ENCODE measurements at regions not wholly inside any gene's neighbourhood (a gene's known extent, or its start where the extent isn't known, plus 50 kb on each side); places are given as distances from the start of the nearest gene placed in this dataset.

DNA sequence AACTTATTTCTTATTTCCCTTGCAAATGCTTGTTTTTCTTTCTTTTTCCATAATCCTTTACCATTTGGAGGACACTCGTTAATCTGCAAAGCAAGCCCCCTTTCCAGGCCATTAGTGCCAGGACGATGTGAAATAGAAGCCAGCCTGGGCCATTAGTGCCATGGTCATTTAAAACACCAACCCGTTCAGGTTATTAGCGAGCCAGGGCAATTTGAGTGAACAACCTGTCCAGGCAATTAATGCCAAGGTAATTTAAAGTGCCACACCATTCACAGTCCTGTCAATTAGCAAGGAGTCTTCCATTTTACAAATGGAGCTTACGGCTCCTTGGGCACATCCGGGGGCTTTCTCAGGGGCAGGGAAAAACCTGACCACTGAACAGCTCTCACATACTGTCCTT is 370.6 kb downstream of the HRH4 start:
- no peak for DNase-seq
- intact Hi-C loops (cut with DNase I), result no loop called here
- H3K36me3 ChIP-seq (replicated peaks in 1 of 2), result no peaks in the 10 kb centered on the region
- no peak overlapping the region for H3K4me3 ChIP-seq
- no peaks in the 10 kb centered on the region for H3K9me3 ChIP-seq (replicated peaks in 1 of 3)
- peaks cover 3% of the 10 kb centered on the region for H3K27me3 ChIP-seq
- TF ChIP-seq CTCF (IDR thresholded peaks at IDR 0.05), result no peak
- no peak for TF ChIP-seq POLR2A (IDR thresholded peaks at IDR 0.05)
- H3K27ac ChIP-seq, result no peak overlapping the region
- no peaks in the 10 kb centered on the region for H3K4me1 ChIP-seq (replicated peaks in 1 of 2)
- WGBS, 4 donors, result 82 to 91% (median 87%) methylated on average over 6 of the region's 6 CpGs

- H3K27me3 ChIP-seq, result peaks cover 3% of the 10 kb centered on the region
- H3K27ac ChIP-seq, result no peak overlapping the region
- WGBS, 4 donors, result 26 to 32% (median 30%) methylated on average over 11 of the region's 11 CpGs
- H3K9me3 ChIP-seq (replicated peaks in 1 of 3), result no peaks in the 10 kb centered on the region
- no peak overlapping the region for H3K4me3 ChIP-seq
- H3K36me3 ChIP-seq (replicated peaks in 1 of 2), result no peaks in the 10 kb centered on the region
- no peak for DNase-seq
- intact Hi-C loops (cut with DNase I), result no loop called here
- no peaks in the 10 kb centered on the region for H3K4me1 ChIP-seq (replicated peaks in 1 of 2)
- TF ChIP-seq CTCF (IDR thresholded peaks at IDR 0.05), result no peak
- TF ChIP-seq POLR2A (IDR thresholded peaks at IDR 0.05), result no peak
These were observed 371.6 kb downstream of the HRH4 start for GRCh38 chr18:24831871-24832665.

- DNase-seq, result no peak
- intact Hi-C loops (cut with DNase I), result no loop called here
- H3K4me3 ChIP-seq, result no peak overlapping the region
- no peaks in the 10 kb centered on the region for H3K4me1 ChIP-seq (replicated peaks in 1 of 2)
- H3K27ac ChIP-seq, result no peak overlapping the region
- no peaks in the 10 kb centered on the region for H3K9me3 ChIP-seq (replicated peaks in 1 of 3)
- no peaks in the 10 kb centered on the region for H3K36me3 ChIP-seq (replicated peaks in 1 of 2)
- H3K27me3 ChIP-seq, result peaks cover 3% of the 10 kb centered on the region
- no peak for TF ChIP-seq POLR2A (IDR thresholded peaks at IDR 0.05)
- TF ChIP-seq CTCF (IDR thresholded peaks at IDR 0.05), result no peak
- 50 to 86% (median 65%) methylated on average over 1 of the region's 1 CpG for WGBS, 4 donors
These were observed 375.3 kb downstream of the HRH4 start for GRCh38 chr18:24835751-24836150.

- no peaks in the 10 kb centered on the region for H3K4me1 ChIP-seq (replicated peaks in 1 of 2)
- no peak for DNase-seq
- no peak overlapping the region for H3K27ac ChIP-seq
- peaks cover 3% of the 10 kb centered on the region for H3K27me3 ChIP-seq
- H3K36me3 ChIP-seq (replicated peaks in 1 of 2), result no peaks in the 10 kb centered on the region
- no peaks in the 10 kb centered on the region for H3K9me3 ChIP-seq (replicated peaks in 1 of 3)
- no peak overlapping the region for H3K4me3 ChIP-seq
- TF ChIP-seq POLR2A (IDR thresholded peaks at IDR 0.05), result no peak
- no peak for TF ChIP-seq CTCF (IDR thresholded peaks at IDR 0.05)
- 44 to 59% (median 49%) methylated on average over 3 of the region's 3 CpGs for WGBS, 4 donors
- intact Hi-C loops (cut with DNase I), result no loop called here
These were observed 376.6 kb downstream of the HRH4 start for GRCh38 chr18:24837066-24837465.

Measured in adrenal gland (tissue), 9 donors.